GM12878 (cell line): ENCODE measurements at regions not wholly inside any gene's neighbourhood (a gene's known extent, or its start where the extent isn't known, plus 50 kb on each side); places are given as distances from the start of the nearest gene placed in this dataset.

ENCODE experiments used
- ATAC-seq: fragments of 200-7000 bp; cut with Tn5 transposase; 3 replicates; pipeline ENCODE4 v1.9.1; 2020; ENCODE audit warnings: mild to moderate bottlenecking, moderate library complexity
- BruUV-seq: library from RNA; stranded (reverse); fragments of 400-500 nt; replicated peaks from 2 replicates; lab custom pipeline; 2021; lab: Mats Ljungman, UMichigan
- CTCF ChIA-PET: fragments of 300-600 bp; sonication (Branson Sonifier 250); formaldehyde crosslinking; extraction: SDS; loops from one replicate; lab custom pipeline; 2021; ENCODE audit warnings: inconsistent platforms; lab: Yijun Ruan, JAX
- POLR2A ChIA-PET: fragments of 350-600 bp; formaldehyde crosslinking; extraction: SDS; loops from one replicate; lab custom pipeline; 2021; ENCODE audit warnings: inconsistent platforms; lab: Charles Lee
- RAD21 ChIA-PET: fragments of 300-600 bp; sonication (Branson Sonifier 250); formaldehyde crosslinking; loops from one replicate; lab custom pipeline; 2023; ENCODE audit warnings: antibody characterized with exemption; ENCODE audit not compliant: unreplicated experiment; lab: Charles Lee
- SMC1A ChIA-PET: fragments of 300-600 bp; sonication (Branson Sonifier 250); formaldehyde crosslinking; loops from one replicate; lab custom pipeline; 2023; ENCODE audit not compliant: unreplicated experiment, uncharacterized antibody; lab: Charles Lee
- DNase-seq: peaks from one replicate; pipeline ENCODE4 v3.0.0-alpha.2; 2011; ENCODE audit warnings: low read depth, low spot score
- FAIRE-seq: peaks from 3 replicates; lab custom pipeline; 2011; peaks lifted over from hg19 to GRCh38; lab: Jason Lieb, UNC
- H2AFZ ChIP-seq: 2 replicates; pipeline ENCODE4 v1.6.0; 2011; ENCODE audit warnings: low read depth, low read length, control low read depth; ENCODE audit not compliant: control insufficient read depth
- H3K27ac ChIP-seq: 2 replicates; pipeline ENCODE4 v1.5.1; 2011; ENCODE audit warnings: control low read depth; ENCODE audit not compliant: control insufficient read depth, insufficient read depth
- H3K27me3 ChIP-seq, 2 experiments: replicated peaks in 1 of 2; 2 replicates each; pipeline versions ENCODE4 v1.6.0 to v1.6.1; 2011; ENCODE audit warnings: low read length in 1 of 2; ENCODE audit not compliant: control insufficient read depth in 2 of 2, insufficient read depth in 2 of 2
- H3K36me3 ChIP-seq, 2 experiments: 2 replicates each; pipeline ENCODE4 v1.5.1; 2011; ENCODE audit warnings: low read length in 1 of 2; ENCODE audit not compliant: control insufficient read depth in 2 of 2, insufficient read depth in 2 of 2
- H3K4me1 ChIP-seq: 2 replicates; pipeline ENCODE4 v1.6.1; 2011; ENCODE audit warnings: mild to moderate bottlenecking, low read length, moderate library complexity, mixed read lengths; ENCODE audit not compliant: control insufficient read depth, insufficient read depth
- H3K4me2 ChIP-seq: 2 replicates; pipeline ENCODE4 v1.6.0; 2011; ENCODE audit warnings: control low read depth; ENCODE audit not compliant: control insufficient read depth, insufficient read depth
- H3K4me3 ChIP-seq: fragments of 200-600 bp; sonication (generic); 2 replicates; pipeline ENCODE4 v1.5.1; 2016
- H3K79me2 ChIP-seq: 2 replicates; pipeline ENCODE4 v1.6.0; 2011; ENCODE audit warnings: low read length; ENCODE audit not compliant: control insufficient read depth, insufficient read depth
- H3K9ac ChIP-seq: 2 replicates; pipeline ENCODE4 v1.8.0; 2011; ENCODE audit warnings: low read length, control low read depth, mixed read lengths; ENCODE audit not compliant: control insufficient read depth, insufficient read depth
- H3K9me3 ChIP-seq: replicated peaks from 3 replicates; pipeline ENCODE4 v1.5.1; 2011; ENCODE audit warnings: mild to moderate bottlenecking, low read length; ENCODE audit not compliant: control insufficient read depth, insufficient read depth
- H4K20me1 ChIP-seq: 2 replicates; pipeline ENCODE4 v1.6.0; 2011; ENCODE audit not compliant: control insufficient read depth, insufficient read depth
- BACH1 ChIP-seq: fragments of 450-650 bp; IDR thresholded peaks from 2 replicates; pipeline ENCODE4 v1.6.1; 2017; ENCODE audit warnings: mild to moderate bottlenecking, borderline replicate concordance
- CBX5 ChIP-seq: sonication (generic); IDR thresholded peaks from 2 replicates; pipeline ENCODE4 v1.6.1; 2016; ENCODE audit warnings: low read depth, moderate library complexity, mild to moderate bottlenecking, inconsistent platforms
- CEBPB ChIP-seq, 2 experiments: fragments of 150-350 bp in 1 of 2; IDR thresholded peaks; 2 replicates each; pipeline ENCODE4 v1.6.1; 2012 to 2014; ENCODE audit warnings: low read depth in 2 of 2, low read length in 2 of 2, borderline replicate concordance in 1 of 2, inconsistent platforms in 1 of 2
- CREM ChIP-seq: IDR thresholded peaks from 2 replicates; pipeline ENCODE4 v1.6.1; 2014; ENCODE audit warnings: antibody characterized with exemption, low read depth
- ETV6 ChIP-seq, 2 experiments: fragments of 450-650 bp in 1 of 2; IDR thresholded peaks in 1 of 2; conservative IDR thresholded peaks in 1 of 2; 2 replicates each; pipeline ENCODE4 v1.6.1; 2014; ENCODE audit warnings: antibody characterized with exemption in 1 of 2, borderline replicate concordance in 1 of 2, low read depth in 1 of 2, mild to moderate bottlenecking in 1 of 2, moderate library complexity in 1 of 2
- MEF2B ChIP-seq: fragments of 450-650 bp; IDR thresholded peaks from 2 replicates; pipeline ENCODE4 v1.6.1; 2018; ENCODE audit warnings: mild to moderate bottlenecking, moderate library complexity; ENCODE audit not compliant: partially characterized antibody, poor library complexity, severe bottlenecking
- NFYA ChIP-seq: IDR thresholded peaks from 2 replicates; pipeline ENCODE4 v1.6.1; 2011; ENCODE audit warnings: low read depth, mild to moderate bottlenecking, low read length, improper control_type of control experiment, borderline replicate concordance
- PAX5 ChIP-seq: IDR thresholded peaks from 2 replicates; pipeline ENCODE4 v1.6.1; 2011; ENCODE audit warnings: low read depth, low read length, borderline replicate concordance
- POLR2AphosphoS5 ChIP-seq: IDR thresholded peaks from 2 replicates; pipeline ENCODE4 v1.6.1; 2011; ENCODE audit warnings: mild to moderate bottlenecking, low read length, inconsistent platforms
- RBBP5 ChIP-seq: fragments of 200-600 bp; sonication (generic); conservative IDR thresholded peaks from 2 replicates; pipeline ENCODE4 v1.6.1; 2016
- SIX5 ChIP-seq: IDR thresholded peaks from 2 replicates; pipeline ENCODE4 v1.6.1; 2011; ENCODE audit warnings: mild to moderate bottlenecking, low read depth, low read length, moderate library complexity; ENCODE audit not compliant: severe bottlenecking
- SKIL ChIP-seq: fragments of 450-650 bp; IDR thresholded peaks from 2 replicates; pipeline ENCODE4 v1.6.1; 2017; ENCODE audit warnings: mild to moderate bottlenecking, low read depth, inconsistent platforms; ENCODE audit not compliant: poor library complexity, severe bottlenecking
- SMARCA5 ChIP-seq: fragments of 450-650 bp; IDR thresholded peaks from 2 replicates; pipeline ENCODE4 v1.6.1; 2017; ENCODE audit warnings: mild to moderate bottlenecking
- TAF1 ChIP-seq: IDR thresholded peaks from 2 replicates; pipeline ENCODE4 v1.6.1; 2011; ENCODE audit warnings: mild to moderate bottlenecking, low read depth, low read length, borderline replicate concordance
- TARDBP ChIP-seq: IDR thresholded peaks from 2 replicates; pipeline ENCODE4 v1.6.1; 2016; ENCODE audit warnings: borderline replicate concordance
- ZNF207 ChIP-seq: fragments of 450-650 bp; IDR thresholded peaks from 2 replicates; pipeline ENCODE4 v1.6.1; 2014; ENCODE audit warnings: antibody characterized with exemption, mild to moderate bottlenecking, borderline replicate concordance
- WGBS: methylation state at CpG from one replicate; pipeline ENCODE4 v1.1.6; 2016; ENCODE audit warnings: low lambda C conversion rate; ENCODE audit not compliant: insufficient replicate concordance, insufficient coverage; ENCODE audit errors: missing lambda C conversion rate; 5-methylcytosine and 5-hydroxymethylcytosine counted together
- in situ Hi-C: fragments of 300-500 bp; cut with MboI; formaldehyde crosslinking; loops from 9 replicates; pipeline ENCODE4 v1.14.3; 2018; ENCODE audit warnings: mixed read lengths
- intact Hi-C: fragments of 100-400 bp; cut with micrococcal nuclease; formaldehyde crosslinking; loops from one replicate; pipeline ENCODE4 v1.14.2; 2022; ENCODE audit not compliant: unreplicated experiment
- TF ChIP-seq, protein P1 (sequence below): fragments of 450-650 bp; IDR thresholded peaks from 2 replicates; pipeline ENCODE4 v1.6.1; 2016; ENCODE audit warnings: mild to moderate bottlenecking

GRCh38 chr2:12303181-12304030 is 413.3 kb upstream of the TRIB2 start (continued):
- TF ChIP-seq, protein P1, sequence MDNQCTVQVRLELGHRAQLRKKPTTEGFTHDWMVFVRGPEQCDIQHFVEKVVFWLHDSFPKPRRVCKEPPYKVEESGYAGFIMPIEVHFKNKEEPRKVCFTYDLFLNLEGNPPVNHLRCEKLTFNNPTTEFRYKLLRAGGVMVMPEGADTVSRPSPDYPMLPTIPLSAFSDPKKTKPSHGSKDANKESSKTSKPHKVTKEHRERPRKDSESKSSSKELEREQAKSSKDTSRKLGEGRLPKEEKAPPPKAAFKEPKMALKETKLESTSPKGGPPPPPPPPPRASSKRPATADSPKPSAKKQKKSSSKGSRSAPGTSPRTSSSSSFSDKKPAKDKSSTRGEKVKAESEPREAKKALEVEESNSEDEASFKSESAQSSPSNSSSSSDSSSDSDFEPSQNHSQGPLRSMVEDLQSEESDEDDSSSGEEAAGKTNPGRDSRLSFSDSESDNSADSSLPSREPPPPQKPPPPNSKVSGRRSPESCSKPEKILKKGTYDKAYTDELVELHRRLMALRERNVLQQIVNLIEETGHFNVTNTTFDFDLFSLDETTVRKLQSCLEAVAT: peak; percentile 61; the same call in 1 of the 2 replicates
- 0 out of 2 replicates have a peak, but pooled peaks have one; percentile 49 for TF ChIP-seq PAX5
- no peak for TF ChIP-seq CEBPB (IDR thresholded peaks at IDR 0.05; ENCODE audit: borderline replicate concordance in 1 of 2, low read depth in 2 of 2, low read length in 2 of 2)
- no peak for TF ChIP-seq TAF1
- no peak for TF ChIP-seq TARDBP
- no peak for TF ChIP-seq ETV6 (conservative IDR thresholded peaks at IDR 0.05 in 1 of 2, IDR thresholded peaks at IDR 0.05 in 1 of 2; ENCODE audit: borderline replicate concordance in 1 of 2, low read depth in 1 of 2)
- TF ChIP-seq CBX5: no peak

- ATAC-seq (no peak), DNase-seq (no peak), FAIRE-seq (no peak)
- H3K36me3 ChIP-seq: no peaks in the 10 kb centered on the region
- CTCF ChIA-PET: interaction anchor here (1.5 kb wide), 1 partner anchor 14 kb away, joined by 5 read pairs; no protein-coding TSS in a partner anchor
- no peak overlapping the region for H3K9ac ChIP-seq
- no peak overlapping the region for H3K4me2 ChIP-seq
- peaks cover 6% of the 10 kb centered on the region for H3K4me1 ChIP-seq
- H3K27ac ChIP-seq: no peak overlapping the region
- RAD21 ChIA-PET: no interaction called here
- BruUV-seq: no TSS peak
- no peaks in the 10 kb centered on the region for H3K27me3 ChIP-seq
- intact Hi-C loops (no loop called here), in situ Hi-C loops (no loop called here)
- no peak overlapping the region for H3K4me3 ChIP-seq
- H2AFZ ChIP-seq: no peak overlapping the region
- no peaks in the 10 kb centered on the region for H3K79me2 ChIP-seq
- 100% methylated on average over 2 of the region's 2 CpGs for WGBS
- POLR2A ChIA-PET: interaction anchor here (1.3 kb wide), 1 partner anchor 9 kb away, joined by 3 read pairs; no protein-coding TSS in a partner anchor
- H4K20me1 ChIP-seq: no peaks in the 10 kb centered on the region
- H3K9me3 ChIP-seq: no peaks in the 10 kb centered on the region; the same call in 2 of the 3 replicates
- SMC1A ChIA-PET: interaction anchor here (1.0 to 1.5 kb wide), 5 partner anchors 9 to 411 kb away, joined by 3 to 6 read pairs (median 3); no protein-coding TSS in a partner anchor
- no peak for TF ChIP-seq SMARCA5
- no peak for TF ChIP-seq CREM
- no peak for TF ChIP-seq SIX5
- TF ChIP-seq BACH1: no peak
- no peak for TF ChIP-seq SKIL
- no peak for TF ChIP-seq NFYA
- TF ChIP-seq ZNF207: no peak
- no peak for TF ChIP-seq RBBP5
- TF ChIP-seq POLR2AphosphoS5: no peak
- TF ChIP-seq MEF2B: no peak
These were observed 412.1 kb upstream of the TRIB2 start for GRCh38 chr2:12304564-12305171.
